ENCODE measurements at regions not wholly inside any gene's neighbourhood (a gene's known extent, or its start where the extent isn't known, plus 50 kb on each side); places are given as distances from the start of the nearest gene placed in this dataset.

DNA sequence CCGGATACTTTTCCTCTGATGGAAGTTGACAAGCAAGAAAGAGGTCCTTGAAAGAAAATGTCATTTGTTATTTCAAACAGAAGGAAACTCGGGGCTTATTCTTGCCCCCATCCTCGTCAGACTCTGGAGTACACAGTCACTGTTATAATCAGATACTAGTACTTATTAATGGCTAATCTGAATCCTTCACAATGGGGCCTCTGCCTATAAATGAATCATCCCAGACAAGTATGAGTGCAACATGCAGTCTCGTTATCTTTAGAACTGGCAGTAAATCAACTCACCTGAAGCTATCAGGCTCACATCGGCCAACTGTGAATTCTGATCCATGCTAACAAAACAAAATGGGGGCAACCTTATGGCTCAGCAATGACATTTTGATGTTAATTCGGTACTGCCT, 216.7 kb downstream of the GRIN2B start:
- no peak for DNase-seq (ENCODE audit: low read depth)

DNA sequence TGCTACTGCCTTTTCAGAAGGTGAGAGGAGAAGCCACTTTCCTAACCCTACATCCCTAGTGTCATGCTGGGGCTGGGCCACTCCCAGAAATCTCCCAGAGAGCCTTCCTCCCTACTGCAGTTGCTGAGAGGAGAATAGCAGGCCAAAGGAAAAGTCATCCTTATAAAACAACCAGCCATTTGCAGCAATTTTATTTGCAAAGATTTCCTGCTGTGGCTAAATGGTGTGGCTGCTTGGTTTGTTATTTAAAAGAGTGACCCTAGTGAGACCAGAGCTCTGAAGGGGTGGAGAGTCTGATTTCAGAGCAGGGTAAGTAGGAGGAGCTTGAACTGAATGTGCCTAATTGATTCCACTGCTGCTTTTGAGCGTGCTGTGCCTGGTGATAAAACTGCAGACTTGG, 232.0 kb downstream of the GRIN2B start:
- DNase-seq (ENCODE audit: low read depth) = no peak

DNA sequence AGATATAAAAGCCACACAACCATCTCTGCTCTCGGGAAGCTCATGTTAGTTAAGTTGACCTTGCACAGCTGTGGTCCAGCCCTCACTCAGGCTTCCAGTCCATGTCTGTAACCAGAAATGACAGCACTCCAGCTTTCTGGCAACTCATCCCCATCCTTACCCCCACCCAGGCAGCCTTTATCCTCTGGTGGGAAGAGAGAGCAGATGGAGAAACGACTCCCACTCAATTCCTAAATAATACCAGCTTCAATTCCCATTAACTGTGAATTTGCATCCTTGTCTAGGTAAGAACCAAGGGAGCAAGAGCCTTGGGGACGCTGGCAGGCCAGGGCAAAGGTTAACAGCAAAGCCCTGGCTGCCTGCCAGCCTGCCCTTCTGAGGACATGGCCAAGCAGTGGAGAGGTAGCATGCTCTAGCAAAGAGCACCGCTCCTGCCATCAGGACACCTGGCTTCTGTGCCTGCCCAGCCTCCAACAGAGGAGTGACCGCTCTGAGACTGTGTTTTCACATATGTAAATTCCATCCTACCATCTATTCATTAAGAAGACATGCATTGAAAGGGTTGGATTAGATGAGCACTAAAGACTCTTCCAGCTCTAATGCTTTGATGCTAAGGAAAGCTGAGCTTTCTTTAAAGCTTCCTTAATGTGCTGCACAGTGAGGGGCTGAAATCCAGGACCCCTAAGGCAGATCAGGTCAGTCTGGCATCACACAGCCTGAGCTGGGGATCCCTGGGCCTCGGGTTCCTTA, 236.1 kb downstream of the GRIN2B start:
- no peak for DNase-seq (ENCODE audit: low read depth)

DNA sequence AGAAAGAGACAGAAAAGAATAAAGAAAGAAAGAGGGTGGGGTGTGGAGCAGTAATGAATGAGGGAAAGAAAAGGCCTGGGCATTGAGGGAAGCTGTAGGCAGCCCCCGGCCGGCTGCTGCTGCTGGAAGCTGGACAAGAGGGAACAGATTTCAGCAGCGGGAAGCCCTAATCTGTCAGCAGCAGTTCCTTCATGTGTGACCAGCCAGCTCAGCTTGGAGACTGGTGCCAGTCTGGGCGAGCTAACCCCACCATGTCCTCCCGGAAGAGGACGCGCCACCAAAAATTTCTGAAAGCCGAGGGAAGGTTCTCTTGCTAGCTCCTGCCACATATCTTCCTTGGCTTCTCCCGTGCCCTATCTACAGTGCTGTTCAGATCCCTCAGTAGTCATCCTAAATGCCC, 236.8 kb downstream of the GRIN2B start:
- no peak for DNase-seq (ENCODE audit: low read depth)

DNA sequence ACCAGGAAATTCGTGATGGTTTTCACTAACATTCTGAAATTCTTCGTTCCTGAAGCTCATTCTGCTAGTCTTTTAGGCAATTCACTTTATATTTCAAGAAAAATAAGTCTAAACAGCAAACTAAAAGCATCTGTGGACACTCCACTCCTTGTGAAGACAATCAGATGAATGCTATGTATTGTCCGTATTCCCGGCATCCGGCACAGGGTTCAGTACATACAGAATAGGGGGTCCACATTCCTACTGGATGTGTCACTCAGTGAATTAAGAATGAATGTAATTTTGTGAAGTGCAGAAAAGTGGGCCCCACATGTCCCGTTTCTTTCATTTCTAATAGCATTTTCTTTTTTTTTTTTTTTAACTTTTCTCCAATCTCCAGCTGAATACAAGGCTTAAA, 241.3 kb downstream of the GRIN2B start:
- DNase-seq (ENCODE audit: low read depth) = no peak

DNA sequence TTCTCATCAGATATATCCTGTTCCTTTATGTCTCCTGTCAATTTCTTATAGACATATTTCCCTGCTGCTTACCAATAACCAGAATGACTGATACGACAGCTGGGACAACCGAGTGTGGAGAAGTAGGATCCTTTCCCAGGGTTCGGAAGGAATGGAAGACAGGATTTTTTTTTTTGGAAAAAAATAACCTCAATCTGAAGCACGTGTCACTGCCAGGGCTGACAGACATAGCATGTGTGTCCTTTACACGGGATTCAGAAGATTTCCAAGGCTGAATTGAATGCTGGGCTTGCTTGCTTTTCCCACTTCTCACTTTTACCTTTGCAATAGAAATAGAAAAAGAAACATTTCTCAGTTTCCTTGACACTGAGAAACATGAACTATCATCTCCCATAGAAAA, 245.7 kb downstream of the GRIN2B start:
- no peak for DNase-seq (ENCODE audit: low read depth)

DNA sequence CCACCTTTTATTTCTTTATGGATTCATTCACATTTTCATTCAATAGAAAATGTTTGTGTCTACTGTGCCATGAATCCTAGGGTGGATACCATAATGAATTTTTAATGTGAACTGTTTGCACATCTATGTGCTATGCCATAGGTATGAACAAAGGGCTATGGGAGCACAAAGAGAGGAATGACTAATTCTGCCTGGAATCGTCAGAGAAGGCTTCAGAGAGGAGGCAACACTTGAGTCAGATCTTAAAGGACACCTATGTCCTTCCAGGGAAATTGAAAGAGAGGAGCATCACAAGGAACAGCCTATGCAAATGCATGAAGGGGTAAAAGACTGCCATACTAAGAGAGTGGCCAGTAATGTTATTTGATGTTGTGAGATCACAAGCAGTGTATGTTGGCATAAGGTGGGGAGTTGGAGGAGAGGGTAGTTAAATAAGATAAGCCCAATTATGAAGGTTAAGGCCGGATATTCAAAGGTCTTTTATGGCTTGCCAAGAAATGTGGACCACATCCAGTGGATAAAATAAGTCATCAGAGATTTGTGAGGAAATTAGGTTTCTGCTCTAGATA, 246.7 kb downstream of the GRIN2B start:
- no peak for DNase-seq (ENCODE audit: low read depth)

DNA sequence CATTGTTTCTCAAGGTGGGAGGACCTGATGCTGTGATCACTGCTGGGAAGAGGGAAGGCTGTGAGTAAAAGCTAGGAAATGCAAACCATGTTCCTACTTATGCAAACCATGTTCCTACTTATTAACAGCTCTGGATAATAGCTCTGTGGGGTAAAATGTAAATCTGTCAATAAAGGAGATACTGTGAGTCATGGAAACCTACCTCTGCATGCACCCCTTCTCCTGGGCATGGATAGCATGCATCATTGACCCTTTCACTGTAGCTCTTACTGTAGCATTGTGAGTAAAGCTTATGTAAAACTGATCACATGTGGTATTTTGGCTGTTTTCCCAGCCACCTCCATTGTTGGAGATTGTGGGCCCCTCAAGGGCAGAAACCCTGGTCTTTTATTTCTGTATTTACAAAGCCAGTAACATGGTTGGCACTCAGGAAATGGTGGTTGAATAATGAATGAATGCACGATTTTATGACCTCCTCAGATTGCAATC, 253.7 kb downstream of the GRIN2B start:
- no peak for DNase-seq (ENCODE audit: low read depth)

DNA sequence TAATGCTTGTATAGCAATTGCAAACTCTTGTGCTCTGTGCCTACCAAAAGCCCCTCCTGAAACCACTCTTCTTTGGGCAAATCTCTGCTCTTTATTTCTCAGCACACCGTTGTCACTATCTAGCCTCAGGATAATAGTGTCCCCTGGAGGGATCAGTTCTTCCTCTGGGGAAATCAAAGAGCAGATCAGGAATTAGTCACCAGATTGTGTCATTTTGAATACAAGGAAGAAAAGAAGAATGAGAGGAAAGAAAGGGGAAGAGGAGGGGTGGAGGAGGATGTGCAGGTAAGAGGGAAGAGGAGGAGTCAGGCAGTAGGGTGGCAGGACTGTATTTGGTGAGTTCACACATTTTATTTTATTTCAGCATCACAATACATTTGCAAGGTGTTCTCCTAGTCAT, 256.4 kb downstream of the GRIN2B start:
- DNase-seq (ENCODE audit: low read depth) = no peak

DNA sequence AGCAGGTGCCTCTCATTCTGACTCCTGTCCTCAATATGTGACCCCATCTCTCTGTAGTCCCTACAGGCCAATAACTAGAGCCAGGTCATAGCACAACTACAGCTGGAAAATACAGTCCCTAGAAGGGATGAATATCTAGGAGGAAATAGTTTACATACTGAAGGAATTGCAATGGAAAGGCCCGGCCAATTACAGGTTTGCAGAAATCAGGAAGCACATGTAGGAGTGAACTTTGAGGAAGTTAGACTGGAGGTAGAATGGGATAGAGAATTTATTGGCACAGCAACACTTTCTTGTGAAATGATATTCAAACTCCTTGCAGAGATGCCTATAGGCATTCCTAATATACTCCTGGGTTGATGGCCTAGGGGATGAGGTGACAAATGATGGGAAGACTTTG, 257.3 kb downstream of the GRIN2B start:
- no peak for DNase-seq (ENCODE audit: low read depth)

DNA sequence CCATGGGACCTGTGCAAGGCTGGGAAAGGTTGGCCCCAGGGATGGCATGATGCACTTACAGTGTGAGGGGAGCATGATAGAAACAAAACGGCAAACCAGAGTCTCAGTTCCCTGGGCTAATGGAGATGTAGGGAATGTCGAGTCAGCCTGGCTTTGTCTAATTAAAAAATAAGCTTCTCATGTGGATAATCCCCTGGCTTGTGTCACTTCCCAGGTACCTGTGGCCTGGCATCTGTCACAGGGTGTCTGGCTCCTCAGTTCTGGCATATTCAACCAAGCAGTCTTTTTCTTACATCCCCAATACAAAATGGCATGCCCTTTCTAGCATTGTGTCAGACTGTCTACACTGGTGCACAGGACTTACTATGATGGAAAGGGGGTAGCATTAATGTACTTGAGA, 261.4 kb downstream of the GRIN2B start:
- DNase-seq (ENCODE audit: low read depth) = no peak

DNA sequence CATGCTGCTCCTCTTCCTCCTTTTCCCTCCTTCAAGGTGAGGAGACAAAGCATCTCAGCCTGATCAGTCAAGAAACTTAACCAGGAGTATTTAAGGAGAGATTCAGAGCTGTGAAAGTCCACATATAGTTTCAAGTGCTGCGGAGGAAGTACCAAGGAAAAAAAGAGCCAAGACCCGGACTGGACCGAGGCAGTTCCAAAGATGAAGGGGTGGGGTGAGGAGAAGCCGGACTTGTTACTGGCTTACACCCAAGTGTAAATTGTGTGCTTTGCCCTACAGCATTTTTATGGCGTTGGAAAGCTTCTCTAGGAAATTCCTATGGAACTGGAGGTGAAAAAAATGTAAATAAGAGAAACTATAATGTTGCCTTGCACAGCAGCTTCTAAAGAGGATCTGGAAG, 263.1 kb downstream of the GRIN2B start:
- no peak for DNase-seq (ENCODE audit: low read depth)

DNA sequence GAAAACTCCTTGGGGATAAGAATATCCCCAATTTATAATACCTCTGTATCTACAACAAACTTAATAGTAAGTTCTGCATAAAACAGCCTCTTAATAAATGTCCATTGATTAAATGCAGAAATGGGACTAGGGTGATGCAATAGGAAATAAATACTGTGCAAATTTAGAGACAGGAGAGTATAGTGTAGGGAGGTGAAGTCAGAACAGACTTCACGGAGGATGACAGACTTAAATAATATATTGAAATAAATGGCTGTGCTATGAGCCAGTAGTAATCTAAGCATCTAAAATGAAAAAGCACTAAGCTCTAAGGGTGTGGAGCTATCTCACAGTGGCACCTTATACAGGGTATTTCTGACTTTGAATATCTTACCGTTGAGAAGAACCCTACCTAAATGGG, 265.3 kb downstream of the GRIN2B start:
- no peak for DNase-seq (ENCODE audit: low read depth)

DNA sequence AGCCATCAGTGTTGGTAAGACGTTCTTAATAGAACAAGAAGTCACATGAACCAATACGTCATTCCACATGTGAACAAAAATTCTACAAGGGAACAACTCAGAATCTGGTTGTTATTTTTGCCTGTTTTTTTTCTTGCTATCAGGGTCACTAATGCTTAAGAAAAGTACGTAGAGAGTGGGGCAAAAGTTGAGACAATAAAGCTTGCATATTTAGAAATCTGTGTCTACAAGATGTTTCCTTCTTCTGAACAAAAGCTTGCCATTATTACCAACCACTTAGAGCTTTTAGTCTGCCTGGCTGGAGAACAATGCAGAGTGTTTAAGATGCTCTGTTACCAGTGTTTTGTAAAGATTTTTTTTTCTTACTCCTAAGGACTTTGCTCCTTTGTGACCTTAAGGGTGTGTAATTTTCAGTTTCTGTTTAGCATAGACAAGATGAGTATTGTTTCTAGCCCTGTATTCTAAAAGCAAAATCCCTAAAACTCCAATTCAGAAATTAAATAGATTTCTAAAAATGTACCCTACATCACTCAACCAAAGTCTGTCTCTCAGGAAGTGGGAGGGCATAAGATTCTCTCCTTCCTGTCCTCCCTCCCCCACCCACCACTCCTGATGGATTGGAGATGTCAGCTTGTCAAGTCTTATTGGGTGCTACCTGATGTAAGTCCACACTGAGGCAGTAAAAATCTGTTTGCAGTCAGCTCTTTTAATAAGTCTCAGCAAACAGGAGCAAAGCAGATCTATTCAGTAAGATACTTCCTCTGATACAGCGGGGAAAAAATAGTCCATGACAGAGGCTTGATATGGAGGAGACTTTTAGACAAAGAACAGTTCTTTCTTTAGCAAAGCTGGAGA, 267.6 kb downstream of the GRIN2B start:
- no peak for DNase-seq (ENCODE audit: low read depth)

DNA sequence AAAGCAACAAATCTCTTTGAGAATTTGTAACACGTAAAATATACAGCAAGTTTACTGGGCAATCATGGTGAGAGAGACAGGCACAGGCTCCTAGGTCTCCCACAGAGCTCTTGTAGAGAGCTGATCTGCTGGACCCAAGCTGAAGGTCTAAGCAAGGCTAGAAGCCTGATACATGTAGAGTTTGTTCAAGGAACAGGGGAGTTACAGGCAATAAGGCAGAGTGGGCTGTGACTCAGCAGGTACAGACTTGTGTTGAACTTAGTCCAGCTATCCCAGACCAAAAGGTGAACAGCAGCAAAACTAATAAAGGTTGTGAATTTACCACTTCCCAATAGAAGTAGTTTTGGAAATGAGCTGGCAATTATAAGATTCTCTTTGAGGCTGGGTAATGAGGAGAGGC, 273.6 kb downstream of the GRIN2B start:
- DNase-seq (ENCODE audit: low read depth) = no peak

DNA sequence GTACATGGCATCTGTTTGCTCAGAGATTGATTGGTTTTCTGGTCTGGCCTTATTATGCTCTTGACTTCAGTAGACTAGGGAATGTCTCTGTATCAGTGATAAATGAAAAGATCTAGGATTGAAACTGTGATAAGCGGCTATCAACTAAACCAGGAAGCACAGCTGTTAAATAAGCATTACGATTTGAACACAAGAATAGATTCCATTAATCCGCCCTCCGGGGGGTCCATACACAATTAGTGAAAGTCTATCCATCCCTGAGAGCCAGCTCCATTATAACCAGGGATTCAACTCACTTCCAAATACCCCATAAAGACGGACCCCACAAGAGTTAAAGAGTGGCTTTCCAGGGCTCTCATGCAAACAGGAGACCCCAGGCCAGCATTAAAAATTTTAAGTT, 279.0 kb downstream of the GRIN2B start:
- no peak for DNase-seq (ENCODE audit: low read depth)

DNA sequence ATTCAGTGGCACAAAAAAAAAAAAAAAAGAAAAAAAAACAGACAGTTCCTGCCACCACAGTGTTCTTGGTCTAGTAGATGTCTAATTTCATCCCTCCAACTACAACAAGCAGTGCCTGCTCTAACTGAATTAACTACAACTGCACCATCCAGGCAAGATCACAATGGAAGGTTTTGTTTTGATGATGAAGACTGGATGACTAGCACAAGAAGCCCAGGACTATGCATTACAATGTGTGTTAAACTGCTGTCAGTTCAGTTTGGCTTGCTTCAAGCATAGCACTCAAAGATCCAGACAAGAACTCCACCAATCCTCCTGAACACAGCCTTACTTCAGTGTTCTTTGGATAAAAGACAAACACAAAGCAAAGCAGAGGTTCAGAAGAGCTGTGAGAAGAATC, 279.9 kb downstream of the GRIN2B start:
- no peak for DNase-seq (ENCODE audit: low read depth)

DNA sequence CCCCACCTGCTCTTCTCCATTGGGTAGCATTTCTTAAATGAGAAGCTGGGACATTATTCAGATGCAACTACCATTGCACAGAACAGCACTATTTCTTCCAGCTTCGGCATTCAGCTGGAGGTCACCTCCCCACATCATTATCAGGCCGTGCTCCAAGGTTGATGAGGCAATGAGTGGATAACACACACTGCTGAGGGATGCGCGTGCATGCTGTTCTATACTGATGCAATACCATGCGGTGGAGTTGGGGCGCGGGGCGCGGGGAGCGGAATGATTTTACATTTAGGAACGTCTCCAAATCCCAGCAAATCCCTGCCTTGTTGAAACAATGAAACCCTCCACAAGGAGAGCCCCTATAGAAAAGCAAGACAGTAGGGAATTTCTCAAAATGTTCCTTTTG, 283.4 kb downstream of the GRIN2B start:
- DNase-seq (ENCODE audit: low read depth) = no peak

DNA sequence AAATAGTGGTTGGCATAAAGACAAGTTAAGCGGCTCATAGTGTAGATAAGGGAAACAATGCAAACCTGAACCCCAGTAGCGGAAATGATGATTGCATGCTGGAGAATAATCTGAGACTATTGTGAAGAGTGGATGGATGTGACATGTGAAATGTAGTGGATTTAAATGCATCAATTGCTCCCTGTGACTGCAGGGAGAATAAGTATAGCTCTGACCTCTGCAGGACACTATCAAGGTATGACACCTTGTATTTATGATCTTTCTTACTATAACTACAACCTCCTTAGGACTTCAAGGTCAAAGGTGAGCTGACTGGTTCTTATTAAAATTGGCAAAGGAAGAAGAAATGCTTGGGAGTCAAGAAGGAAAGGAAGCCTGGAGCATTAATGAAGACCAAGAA, 285.6 kb downstream of the GRIN2B start:
- DNase-seq (ENCODE audit: low read depth) = no peak

DNA sequence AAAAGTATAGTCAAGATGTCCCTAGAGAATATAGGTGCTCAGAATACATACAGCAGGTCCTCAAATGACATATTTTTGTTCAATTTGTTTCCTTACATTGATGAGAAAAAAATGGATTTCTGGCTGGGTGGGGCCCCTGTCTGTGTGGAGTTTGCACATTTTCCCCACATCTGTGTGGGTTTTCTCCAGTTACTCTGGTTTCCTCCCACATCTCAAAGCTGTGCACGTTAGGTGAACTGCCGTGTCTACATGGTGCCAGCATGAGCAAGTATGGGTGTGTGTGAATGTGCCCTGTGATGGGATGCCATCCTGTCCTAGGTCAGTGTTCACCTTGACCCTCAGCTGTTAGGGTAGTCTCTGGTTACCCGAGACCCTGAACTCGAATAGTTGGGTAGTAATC, 289.1 kb downstream of the GRIN2B start:
- no peak for DNase-seq (ENCODE audit: low read depth)

DNA sequence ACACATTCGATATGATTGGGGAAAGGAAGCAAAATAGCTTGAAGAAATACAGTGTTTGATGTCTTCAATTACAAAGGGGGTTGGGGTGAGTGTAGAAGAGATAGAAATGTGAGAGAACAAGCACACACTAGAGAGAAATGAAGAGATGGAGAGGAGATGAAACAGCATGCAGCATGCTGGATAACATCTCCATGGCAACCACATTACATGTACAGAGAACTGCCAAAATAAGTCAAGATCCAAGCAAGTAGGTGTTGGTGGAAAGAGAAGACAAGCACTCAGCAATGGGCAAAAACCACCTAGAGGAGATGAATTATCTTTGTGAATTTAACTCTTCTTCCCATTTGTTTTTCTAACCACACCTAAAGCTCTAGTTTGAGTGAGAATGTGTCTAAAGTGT, 289.8 kb downstream of the GRIN2B start:
- DNase-seq (ENCODE audit: low read depth) = no peak

DNA sequence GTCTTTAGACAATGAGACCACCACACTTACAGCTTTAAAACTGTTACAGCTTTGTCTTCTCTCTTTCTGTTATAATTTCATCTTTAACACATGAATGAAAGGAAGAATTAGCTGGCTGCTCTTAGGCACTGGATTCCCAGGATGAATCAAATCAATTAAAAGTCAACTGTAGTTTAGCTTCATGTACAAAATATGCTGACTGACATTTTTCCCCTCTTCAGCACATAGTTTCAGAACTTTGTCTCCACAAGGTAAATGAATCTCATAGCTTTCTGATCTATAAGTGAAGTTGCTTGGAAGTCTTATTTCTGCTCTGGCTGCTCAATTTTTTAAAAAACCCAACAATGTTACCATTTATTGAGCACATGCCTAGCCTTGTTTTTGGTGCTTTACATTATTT, 293.8 kb downstream of the GRIN2B start:
- no peak for DNase-seq (ENCODE audit: low read depth)

DNA sequence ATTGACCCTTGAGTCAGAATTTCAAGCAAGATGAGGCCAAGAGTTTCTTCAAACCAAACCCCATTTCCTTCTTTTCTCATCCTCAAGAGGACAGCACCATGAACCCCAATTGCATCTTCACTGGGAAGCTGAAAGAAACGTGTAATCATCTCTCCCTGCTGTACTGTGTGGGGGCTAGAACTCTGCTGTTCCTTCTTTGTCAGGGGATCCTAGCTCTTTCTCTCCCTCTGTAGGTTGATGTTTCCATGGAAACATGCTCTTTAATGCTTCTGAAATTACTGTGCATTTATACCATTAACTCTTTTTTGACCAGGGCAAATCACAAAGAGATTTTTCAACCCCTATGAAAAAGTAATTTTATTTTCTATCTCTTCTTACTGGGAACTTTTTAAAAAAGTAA, 295.1 kb downstream of the GRIN2B start:
- no peak for DNase-seq (ENCODE audit: low read depth)

Measured in stimulated activated CD8-positive, alpha-beta memory T cell treated with anti-CD3 and anti-CD28 coated beads, Interleukin-15, amount 100 ng/mL, for 1 hour (primary cell).